CD4-positive, alpha-beta T cell (primary cell): ENCODE measurements at regions not wholly inside any gene's neighbourhood (a gene's known extent, or its start where the extent isn't known, plus 50 kb on each side); places are given as distances from the start of the nearest gene placed in this dataset.
"Not testable (repeated sequence)": the region's sequence is repeated elsewhere in the genome, so short reads cannot be mapped to it uniquely, and the experiment has no call there.

ENCODE experiments used
- ATAC-seq: fragments of 200-7000 bp; cut with Tn5 transposase; one replicate; pipeline ENCODE4 v1.10.0; 2022; ENCODE audit warnings: mild to moderate bottlenecking; ENCODE audit not compliant: poor library complexity
- CTCF ChIA-PET: fragments of 350-600 bp; sonication (Branson Sonifier 250); formaldehyde crosslinking; loops from one replicate; lab custom pipeline; 2021; ENCODE audit warnings: antibody characterized with exemption, inconsistent platforms; lab: Charles Lee
- POLR2A ChIA-PET: fragments of 350-600 bp; sonication (Branson Sonifier 250); formaldehyde crosslinking; loops from one replicate; lab custom pipeline; 2021; ENCODE audit warnings: antibody characterized with exemption, inconsistent platforms; lab: Charles Lee
- DNase-seq, 14 experiments: peaks; one replicate each; pipeline ENCODE4 v3.0.0-alpha.2; 2013 to 2020; ENCODE audit warnings: mixed read lengths in 2 of 14
- H3K27ac ChIP-seq, 2 donors: one replicate each; pipeline versions ENCODE4 v1.5.1 to v1.7.0; 2013; ENCODE audit warnings: low read length in 2 of 2, low read depth in 1 of 2, mild to moderate bottlenecking in 1 of 2
- H3K27me3 ChIP-seq, 2 experiments: 1 replicate in 1 of 2; 2 replicates in 1 of 2; pipeline versions ENCODE4 v1.6.1 to v1.7.0; 2013; ENCODE audit warnings: low read length in 2 of 2, control low read depth in 1 of 2, mild to moderate bottlenecking in 1 of 2, moderate library complexity in 1 of 2; ENCODE audit not compliant: insufficient read depth in 2 of 2, control insufficient read depth in 1 of 2
- H3K36me3 ChIP-seq: one replicate; pipeline ENCODE4 v1.6.1; 2013; ENCODE audit warnings: low read length, control low read depth; ENCODE audit not compliant: insufficient read depth
- H3K4me1 ChIP-seq: one replicate; pipeline ENCODE4 v1.6.1; 2013; ENCODE audit warnings: low read length, control low read depth; ENCODE audit not compliant: insufficient read depth
- H3K4me3 ChIP-seq: one replicate; pipeline ENCODE4 v1.5.1; 2013; ENCODE audit warnings: mild to moderate bottlenecking, low read length, moderate library complexity
- H3K9me3 ChIP-seq, 2 experiments: 1 replicate in 1 of 2; 2 replicates in 1 of 2; pipeline versions ENCODE4 v1.6.1 to v1.7.0; 2013; ENCODE audit warnings: low read length in 2 of 2, mild to moderate bottlenecking in 2 of 2, control low read depth in 1 of 2, moderate library complexity in 1 of 2; ENCODE audit not compliant: control insufficient read depth in 1 of 2, insufficient read depth in 1 of 2
- H3K27ac Mint-ChIP-seq: one replicate; pipeline ENCODE4 v1.8.0; 2020; ENCODE audit warnings: mixed read lengths
- H3K27me3 Mint-ChIP-seq: one replicate; pipeline ENCODE4 v1.8.0; 2021; ENCODE audit warnings: mixed read lengths
- H3K36me3 Mint-ChIP-seq: one replicate; pipeline ENCODE4 v1.8.0; 2021; ENCODE audit warnings: low read depth, mixed read lengths
- H3K4me1 Mint-ChIP-seq: one replicate; pipeline ENCODE4 v1.8.0; 2021; ENCODE audit warnings: low read depth, mixed read lengths
- H3K4me3 Mint-ChIP-seq: one replicate; pipeline ENCODE4 v1.8.0; 2020; ENCODE audit warnings: mild to moderate bottlenecking, mixed read lengths
- H3K9me3 Mint-ChIP-seq: one replicate; pipeline ENCODE4 v1.8.0; 2020; ENCODE audit warnings: mixed read lengths
- CTCF ChIP-seq: fragments of 200-600 bp; IDR thresholded peaks from one replicate; pipeline ENCODE4 v1.8.0; 2022; ENCODE audit warnings: antibody characterized with exemption, mild to moderate bottlenecking
- intact Hi-C, 2 experiments: fragments of 100-400 bp; cut with DNase I in 1 of 2; cut with micrococcal nuclease in 1 of 2; formaldehyde crosslinking; loops; one replicate each; pipeline versions ENCODE4 v1.15.1 to v1.9.0; 2023 to 2025; cut with DNase I, micrococcal nuclease

GRCh38 chr5:143634689-143635088 lies 177.3 kb upstream of the HMHB1 start:
- intact Hi-C loops, result no loop called here
- H3K9me3 ChIP-seq, result no peaks in the 10 kb centered on the region
- H3K27me3 ChIP-seq, result no peaks in the 10 kb centered on the region
- H3K9me3 Mint-ChIP-seq, result no peaks in the 10 kb centered on the region
- H3K4me3 Mint-ChIP-seq, result no peak overlapping the region
- TF ChIP-seq CTCF, result no peak
- POLR2A ChIA-PET, result no interaction called here
- H3K4me1 ChIP-seq, result no peaks in the 10 kb centered on the region
- CTCF ChIA-PET, result no interaction called here
- no peaks in the 10 kb centered on the region for H3K27me3 Mint-ChIP-seq
- H3K36me3 ChIP-seq, result no peaks in the 10 kb centered on the region
- no peak overlapping the region for H3K27ac Mint-ChIP-seq
- ATAC-seq (no peak), DNase-seq (no peak)
- no peak overlapping the region for H3K4me3 ChIP-seq
- H3K4me1 Mint-ChIP-seq, result no peaks in the 10 kb centered on the region
- H3K36me3 Mint-ChIP-seq, result no peaks in the 10 kb centered on the region
- H3K27ac ChIP-seq, result no peak overlapping the region

GRCh38 chr5:143629871-143630659 lies 181.9 kb upstream of the HMHB1 start:
- H3K4me1 Mint-ChIP-seq, result no peaks in the 10 kb centered on the region
- ChIA-PET CTCF (no interaction called here), POLR2A (no interaction called here)
- H3K27me3 Mint-ChIP-seq, result no peaks in the 10 kb centered on the region
- DNase-seq, result no peak
- Histone ChIP-seq H3K27ac (no peak overlapping the region), H3K36me3 (no peaks in the 10 kb centered on the region), H3K9me3 (no peaks in the 10 kb centered on the region), H3K4me1 (no peaks in the 10 kb centered on the region), H3K4me3 (no peak overlapping the region), H3K27me3 (no peaks in the 10 kb centered on the region)
- intact Hi-C loops, result no loop called here
- no peaks in the 10 kb centered on the region for H3K9me3 Mint-ChIP-seq
- no peak overlapping the region for H3K4me3 Mint-ChIP-seq
- H3K27ac Mint-ChIP-seq, result no peak overlapping the region
- ATAC-seq, result no peak
- no peak for TF ChIP-seq CTCF
- H3K36me3 Mint-ChIP-seq, result no peaks in the 10 kb centered on the region

- ATAC-seq, H3K27me3 Mint-ChIP-seq, H3K4me1 ChIP-seq, H3K27ac Mint-ChIP-seq, H3K9me3 ChIP-seq, DNase-seq, H3K36me3 Mint-ChIP-seq, H3K27ac ChIP-seq, H3K4me3 ChIP-seq, H3K36me3 ChIP-seq, CTCF ChIA-PET, H3K4me3 Mint-ChIP-seq, H3K9me3 Mint-ChIP-seq, H3K27me3 ChIP-seq, intact Hi-C loops, H3K4me1 Mint-ChIP-seq, POLR2A ChIA-PET: not testable (repeated sequence)
Observed at GRCh38 chr5:143625048-143625447, 186.9 kb upstream of the HMHB1 start.

- ATAC-seq, result no peak
- Mint-ChIP-seq H3K27me3 (no peaks in the 10 kb centered on the region), H3K36me3 (no peaks in the 10 kb centered on the region), H3K4me3 (no peak overlapping the region), H3K9me3 (no peaks in the 10 kb centered on the region), H3K4me1 (no peaks in the 10 kb centered on the region), H3K27ac (no peak overlapping the region)
- no peak for DNase-seq
- intact Hi-C loops, result no loop called here
- Histone ChIP-seq H3K4me1 (no peaks in the 10 kb centered on the region), H3K27me3 (no peaks in the 10 kb centered on the region), H3K36me3 (no peaks in the 10 kb centered on the region), H3K4me3 (no peak overlapping the region), H3K27ac (no peak overlapping the region), H3K9me3 (no peaks in the 10 kb centered on the region)
- ChIA-PET CTCF (no interaction called here), POLR2A (interaction anchor here (0.6 kb wide), 1 partner anchor 12 kb away, joined by 5 read pairs; no protein-coding TSS in a partner anchor)
- TF ChIP-seq CTCF, result no peak
Observed at GRCh38 chr5:143624465-143624864, 187.5 kb upstream of the HMHB1 start.
